SKM-1 treated with dmso at 0.1 percent for 144 hours (cell line): ENCODE measurements at regions not wholly inside any gene's neighbourhood (a gene's known extent, or its start where the extent isn't known, plus 50 kb on each side); places are given as distances from the start of the nearest gene placed in this dataset.

Experiments used
- DNase-seq: peaks from one replicate; lab custom pipeline; 2025; ENCODE audit not compliant: unreplicated experiment; lab: John Stamatoyannopoulos, UW

DNA sequence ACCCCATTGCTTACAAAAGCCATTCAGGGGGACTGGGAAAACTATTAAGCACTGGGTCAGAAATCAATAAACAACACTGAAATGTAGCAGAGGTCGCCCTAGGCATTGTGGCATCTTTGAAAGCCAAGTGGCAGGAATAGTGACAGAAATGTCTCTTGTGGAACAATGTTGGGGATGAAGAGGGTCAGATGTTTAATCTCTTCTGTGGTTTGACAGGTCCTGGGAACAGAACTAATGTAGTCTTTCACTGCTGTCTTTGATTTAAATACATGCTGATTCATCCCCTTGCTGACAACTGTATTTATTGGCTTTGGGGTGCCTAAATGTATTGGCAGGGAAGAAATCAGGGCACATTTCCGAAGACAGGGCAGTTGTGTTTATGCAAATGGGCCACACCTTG is 194.8 kb downstream of the ATG4C start:
- no peak for DNase-seq

DNA sequence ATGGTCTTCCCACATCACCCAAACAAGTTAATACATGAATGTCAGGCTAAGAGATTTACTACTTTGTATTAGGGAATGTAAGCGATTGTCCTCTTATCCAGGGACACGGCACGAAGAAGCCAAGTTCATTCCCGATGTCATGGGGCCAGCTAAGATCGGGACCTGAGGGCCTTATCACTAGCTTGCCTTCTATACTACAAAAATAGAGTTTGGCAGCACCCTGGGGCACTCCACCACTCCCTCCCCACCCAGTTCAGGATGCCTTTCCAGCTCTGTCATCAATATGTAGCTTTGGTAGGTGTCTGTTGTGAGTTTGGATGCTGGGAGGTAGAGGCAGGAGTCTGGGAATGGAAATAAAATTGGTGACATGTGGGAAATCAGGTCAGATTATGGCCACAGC is 197.5 kb downstream of the ATG4C start:
- no peak for DNase-seq

DNA sequence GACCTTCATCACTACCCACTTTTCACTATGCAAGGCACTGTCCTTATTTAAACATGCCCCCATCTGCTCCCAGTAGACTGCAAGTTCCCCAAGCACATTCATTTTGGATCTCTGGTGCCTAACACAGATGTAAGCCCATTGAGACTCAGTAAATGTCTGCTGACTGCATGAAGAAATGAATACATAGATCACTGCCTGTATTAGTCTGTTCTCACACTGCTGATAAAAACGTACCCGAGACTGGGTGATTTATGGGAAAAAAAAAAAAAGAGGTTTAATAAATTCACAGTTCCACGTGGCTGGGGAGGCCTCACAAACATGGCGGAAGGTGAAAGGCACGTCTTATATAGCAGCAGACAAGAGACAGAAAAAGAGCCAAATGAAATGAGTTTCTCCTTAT is 204.9 kb downstream of the ATG4C start:
- DNase-seq: no peak

DNA sequence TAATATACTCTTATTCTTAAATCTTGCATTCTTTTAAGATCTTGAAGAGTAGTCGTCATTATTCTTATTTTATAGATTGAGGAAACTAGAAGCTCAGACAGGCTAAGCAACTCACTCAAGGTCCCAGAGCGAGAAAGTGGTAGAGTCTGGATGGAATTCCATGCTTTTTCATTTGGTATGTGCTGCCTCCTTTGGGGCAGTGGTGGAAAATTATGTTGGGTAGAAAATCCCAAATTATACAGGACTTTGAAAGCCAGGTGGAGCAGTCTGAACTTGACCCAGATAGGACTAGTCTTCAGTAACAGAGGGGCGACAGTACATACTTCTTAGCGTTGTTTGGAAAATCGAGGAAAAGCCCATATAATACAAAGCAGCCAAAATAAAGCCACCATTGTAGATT is 205.6 kb downstream of the ATG4C start:
- no peak for DNase-seq

DNA sequence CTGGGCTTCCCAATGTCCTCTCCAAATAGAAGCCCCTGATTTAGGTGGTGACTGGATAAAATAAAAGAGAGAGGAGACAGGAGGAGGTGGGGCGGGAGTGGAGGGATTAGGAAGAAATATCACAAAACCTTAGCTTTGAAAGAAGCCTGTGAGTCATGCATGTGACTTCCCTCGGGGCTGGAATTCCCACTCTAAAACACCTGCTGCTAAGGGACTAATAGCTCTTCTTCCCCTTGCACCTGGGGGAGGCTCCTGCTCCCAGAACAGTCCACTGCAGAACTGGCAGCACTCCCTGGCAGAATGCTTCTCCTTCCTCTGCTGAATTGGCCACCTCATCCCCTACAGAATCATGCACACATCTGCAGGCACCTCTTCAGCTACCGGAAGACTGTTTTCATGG is 207.2 kb downstream of the ATG4C start:
- DNase-seq: no peak

DNA sequence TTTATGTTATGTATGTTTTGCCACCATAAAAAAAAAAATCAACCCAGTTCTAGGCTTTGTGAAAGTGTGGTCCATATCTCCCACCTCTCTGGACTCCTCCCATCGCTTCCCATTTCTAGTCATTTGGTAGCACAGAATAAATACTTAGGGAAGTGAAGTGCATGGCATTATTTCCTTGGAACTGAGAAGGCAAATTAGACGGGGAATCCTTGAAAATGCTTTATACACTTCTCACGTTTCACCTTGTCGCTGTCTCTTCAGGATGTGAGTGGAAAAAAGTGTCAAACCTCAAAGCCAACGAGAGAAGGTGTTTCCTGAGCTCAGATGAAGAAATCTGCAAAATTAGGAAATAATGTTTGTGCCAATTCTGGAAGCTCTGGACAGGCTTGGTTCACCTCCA is 209.9 kb downstream of the ATG4C start:
- DNase-seq: no peak

DNA sequence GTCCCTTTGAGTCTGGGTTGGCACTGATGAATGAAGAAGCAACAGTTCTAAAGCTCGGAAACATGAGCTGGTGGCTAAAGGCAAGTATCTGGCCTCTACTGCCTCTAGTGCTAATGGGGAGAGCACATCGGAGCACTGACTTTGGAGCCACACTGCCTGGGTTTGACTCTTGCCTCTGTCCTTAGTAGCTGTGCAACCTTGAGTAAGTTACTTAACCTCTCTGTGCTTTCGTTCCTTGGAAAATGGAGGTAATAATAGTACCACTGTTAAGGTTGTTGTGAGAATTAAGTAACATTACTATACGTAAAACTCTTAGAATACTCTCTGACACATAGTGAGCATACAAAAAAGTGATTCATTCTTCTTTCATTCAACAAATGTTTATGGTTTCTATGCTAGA is 211.2 kb downstream of the ATG4C start:
- no peak for DNase-seq

DNA sequence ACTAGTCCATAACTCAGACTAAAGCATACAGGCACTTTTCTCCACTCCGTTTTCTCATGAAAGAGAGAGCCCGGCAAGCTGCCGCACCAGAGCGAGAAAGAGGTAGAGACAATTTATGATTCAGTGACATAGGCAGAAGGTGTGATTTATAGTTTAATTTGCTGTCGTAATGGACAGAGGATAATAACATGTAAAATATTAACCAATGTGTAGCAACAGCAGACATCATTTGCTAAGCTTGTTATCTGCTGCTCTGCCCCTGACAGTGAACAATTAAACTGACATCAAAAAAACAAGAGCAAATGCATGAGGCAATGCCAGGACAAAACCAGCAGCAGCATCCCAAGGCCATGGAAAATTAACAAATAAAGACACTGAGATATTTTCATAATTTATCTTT is 214.0 kb downstream of the ATG4C start:
- DNase-seq: no peak

DNA sequence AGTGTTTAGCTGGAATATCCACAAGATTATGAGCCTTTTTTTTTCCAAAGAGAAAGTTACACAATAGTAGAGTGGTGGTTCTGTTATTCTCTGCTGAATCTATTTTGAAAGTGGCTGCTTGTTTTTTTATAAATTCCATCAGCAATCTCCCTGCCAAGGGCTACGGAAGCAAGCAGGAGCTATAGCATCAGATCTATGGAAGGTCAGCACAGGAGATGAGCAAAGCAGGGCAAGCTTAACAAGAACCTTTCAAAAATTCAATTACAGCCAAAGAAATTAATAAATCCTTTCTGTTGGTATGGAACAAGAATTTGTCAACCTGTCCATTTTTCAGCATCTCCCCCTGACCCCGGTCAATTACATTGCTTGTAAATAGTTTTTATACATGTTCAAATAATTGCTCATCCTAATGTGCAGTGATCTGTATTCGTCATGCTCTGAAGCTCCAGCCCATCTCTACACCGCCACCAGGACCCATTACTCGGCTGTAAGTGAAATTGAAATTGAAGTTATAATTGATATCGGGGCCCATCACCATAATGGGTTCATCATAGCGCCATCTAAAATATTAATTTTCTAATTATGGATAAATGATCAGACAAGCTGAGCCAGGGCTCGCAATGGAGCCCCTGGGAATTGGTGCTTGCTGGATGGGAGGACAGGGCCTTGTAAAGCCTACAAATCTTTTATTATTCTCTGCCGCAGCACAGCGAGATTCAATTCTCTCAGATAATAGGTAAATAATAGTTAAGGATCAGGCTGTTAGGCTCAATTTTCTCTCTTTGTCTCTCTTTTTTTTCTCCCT is 215.1 kb downstream of the ATG4C start:
- DNase-seq: no peak

DNA sequence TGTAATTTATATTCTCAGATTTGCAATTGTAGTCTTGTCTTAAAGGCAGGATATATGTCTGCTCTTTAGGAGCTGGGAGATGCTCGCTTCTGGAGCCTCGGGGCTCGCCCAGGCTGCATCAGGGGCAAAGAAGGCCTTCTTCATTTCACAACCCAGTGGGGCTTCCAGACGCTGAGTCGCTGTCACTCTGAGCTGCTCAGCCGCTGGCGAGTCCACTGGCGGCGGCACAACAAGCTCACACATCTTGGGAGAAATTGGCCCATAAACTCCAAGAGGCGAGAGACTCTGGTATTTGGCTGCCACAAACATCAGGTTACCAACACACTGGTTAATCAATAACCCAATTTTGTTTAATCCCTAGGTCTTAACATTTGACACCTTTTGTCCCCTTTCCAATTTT is 216.6 kb downstream of the ATG4C start:
- DNase-seq: no peak

DNA sequence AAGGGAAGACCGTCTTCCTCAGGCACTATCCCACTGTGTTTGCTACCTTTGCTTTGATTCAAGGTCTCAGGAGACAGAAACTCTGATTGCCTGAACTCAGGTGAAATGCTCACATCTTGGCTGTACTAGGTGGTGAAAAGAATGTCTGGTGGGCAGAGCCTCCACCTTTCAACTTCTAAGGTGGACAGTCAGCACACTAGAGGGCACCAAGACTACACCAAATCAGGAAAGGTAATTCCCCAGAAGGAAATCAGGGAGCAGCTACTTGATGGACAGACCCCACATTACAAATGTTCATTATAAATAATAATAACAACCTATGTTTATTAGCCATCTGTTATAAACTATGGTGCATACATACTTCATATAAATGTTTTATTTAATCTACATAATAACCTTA is 220.9 kb downstream of the ATG4C start:
- no peak for DNase-seq

DNA sequence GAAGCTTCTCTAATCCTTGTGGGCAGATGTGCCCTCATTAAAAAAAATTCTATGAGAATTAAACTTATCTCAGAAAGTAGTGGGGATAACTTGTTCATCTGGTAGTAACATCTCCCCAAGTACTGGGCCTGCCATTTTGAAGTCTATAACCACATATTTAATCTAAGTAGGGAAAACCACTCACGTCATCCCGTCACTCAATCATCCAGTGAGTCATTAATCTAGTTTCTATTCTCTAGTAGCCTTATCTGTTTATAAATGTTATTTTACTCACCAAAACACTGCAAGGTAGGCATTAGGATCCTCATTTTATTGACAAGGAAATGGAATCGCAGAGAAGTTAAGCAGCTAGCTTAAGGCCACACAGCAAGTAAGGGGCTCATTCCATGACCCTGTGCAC is 221.9 kb downstream of the ATG4C start:
- DNase-seq: no peak

DNA sequence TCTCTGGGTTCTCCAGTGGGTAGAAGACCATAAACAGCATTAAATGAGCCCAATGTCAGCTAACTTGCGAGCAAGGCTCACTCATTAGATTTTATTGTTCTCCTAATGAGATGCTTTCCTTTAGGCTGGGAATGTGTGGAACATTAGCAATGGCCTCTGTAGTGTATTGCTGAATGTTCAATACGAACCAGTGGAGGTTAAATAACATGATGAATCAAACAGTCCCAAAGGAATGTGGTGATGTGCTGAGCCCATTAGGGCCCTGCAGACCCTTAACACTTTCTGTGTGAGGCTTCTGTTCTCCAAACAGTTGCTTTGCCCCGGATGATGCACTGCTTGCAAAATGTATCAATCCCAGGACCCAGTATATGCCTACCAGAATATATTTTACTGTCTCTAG is 225.5 kb downstream of the ATG4C start:
- DNase-seq: no peak

DNA sequence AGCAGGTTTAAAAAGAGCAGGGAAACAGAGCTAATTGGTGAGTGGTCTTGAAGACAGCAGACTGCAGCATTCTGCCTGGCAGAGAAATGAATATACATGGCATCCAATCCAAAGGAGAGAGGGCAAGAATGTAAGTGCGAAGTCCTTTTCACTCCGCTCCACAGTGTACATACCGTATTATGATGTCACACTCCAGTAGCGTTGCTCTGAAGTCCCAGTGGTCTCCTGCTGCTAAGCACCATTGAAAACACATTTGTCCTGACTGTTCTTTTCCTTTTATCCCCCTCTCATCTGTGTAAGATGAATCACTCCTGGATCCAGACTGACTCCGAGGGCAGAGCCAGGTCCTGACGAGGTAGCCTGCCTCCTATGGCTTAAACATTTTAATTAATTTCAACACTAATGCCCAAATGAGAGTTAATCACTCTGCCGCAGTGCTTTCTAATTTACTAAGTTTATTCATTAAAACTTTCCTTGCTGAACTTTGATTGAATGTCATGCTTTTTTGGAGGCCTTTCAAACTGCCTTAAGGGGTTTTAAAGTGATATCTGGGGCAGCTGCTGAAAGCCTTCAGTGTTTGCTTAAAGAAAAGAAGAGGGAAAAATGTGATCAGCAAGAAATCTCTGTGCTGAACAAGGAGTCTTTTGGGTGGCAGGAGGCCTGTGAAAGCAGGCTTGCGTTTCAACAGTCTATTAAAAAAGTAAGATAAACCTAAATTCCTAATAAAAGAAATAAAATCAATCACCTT is 227.2 kb downstream of the ATG4C start:
- no peak for DNase-seq

DNA sequence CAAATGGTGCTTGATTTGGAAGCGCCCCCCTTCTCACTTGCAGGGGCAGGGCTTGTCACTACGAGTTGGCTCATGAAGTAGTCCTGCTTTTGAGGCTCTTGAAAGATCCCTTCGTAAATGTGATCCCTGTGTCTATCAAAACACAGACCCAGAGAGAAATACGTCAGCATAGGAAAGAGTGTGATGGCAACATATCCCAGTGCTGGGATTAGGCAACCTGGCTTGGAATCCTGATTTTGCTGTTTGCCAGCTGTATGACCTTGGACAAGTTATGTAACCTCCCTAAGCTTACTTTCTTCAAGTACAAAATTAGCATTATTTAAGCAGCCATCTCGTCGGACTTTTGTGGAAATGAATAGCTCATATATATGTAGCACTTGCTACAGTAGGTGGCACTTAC is 228.4 kb downstream of the ATG4C start:
- no peak for DNase-seq

DNA sequence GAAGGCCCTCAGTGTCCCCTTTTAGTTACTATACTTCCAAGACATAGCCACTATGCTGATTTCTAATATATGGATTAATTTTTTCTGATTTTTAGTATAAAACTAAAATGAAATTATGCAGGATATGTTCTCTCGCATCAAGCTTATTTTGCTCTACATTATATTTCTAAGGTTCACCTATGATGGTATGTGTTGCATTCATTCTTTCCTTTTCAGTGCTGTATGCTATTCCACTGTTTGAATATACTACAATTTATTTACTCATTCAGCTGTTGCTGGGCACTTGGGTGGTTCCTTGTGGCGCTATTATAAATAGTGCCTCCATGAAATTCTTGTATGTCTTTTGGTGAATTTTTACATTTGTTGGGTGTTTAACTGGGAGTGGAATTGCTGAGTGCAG is 230.3 kb downstream of the ATG4C start:
- no peak for DNase-seq

DNA sequence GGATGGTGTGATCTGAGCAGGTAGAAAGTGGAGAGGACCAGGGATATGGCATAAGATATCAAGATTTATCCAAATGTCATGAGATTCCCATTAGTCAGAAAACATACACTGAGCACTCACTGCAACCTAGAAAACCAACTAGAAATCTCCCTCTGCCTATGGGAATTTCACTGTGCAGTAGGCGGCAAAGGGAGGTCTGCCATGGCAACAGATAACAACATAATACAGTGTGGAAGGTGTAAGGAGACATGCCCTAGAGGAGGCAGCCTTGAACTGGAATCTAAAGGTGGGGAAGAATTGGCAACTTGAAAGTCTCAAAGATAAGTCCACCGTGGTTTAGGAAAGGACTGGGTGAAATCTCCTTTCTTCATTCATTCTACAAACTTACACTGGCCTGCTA is 238.4 kb downstream of the ATG4C start:
- no peak for DNase-seq

DNA sequence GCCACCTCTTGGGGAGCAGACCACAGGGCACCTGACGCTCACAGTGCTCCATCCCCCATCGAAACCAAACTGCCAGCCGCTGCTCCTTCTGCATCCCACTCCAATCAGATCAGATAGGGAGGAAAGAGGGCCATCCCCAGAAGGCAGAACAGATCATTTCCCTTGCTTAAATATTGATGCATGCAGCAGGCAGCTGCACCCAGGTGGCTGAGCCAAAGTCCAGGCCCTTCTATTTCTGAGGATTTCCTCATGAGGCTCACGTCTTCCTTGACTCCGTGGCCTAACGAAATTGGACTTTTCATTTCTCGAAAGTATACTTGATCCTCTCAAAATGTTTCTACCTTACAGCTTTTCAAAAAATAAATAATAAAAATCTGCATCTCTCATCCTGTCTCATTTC is 239.2 kb downstream of the ATG4C start:
- DNase-seq: no peak

DNA sequence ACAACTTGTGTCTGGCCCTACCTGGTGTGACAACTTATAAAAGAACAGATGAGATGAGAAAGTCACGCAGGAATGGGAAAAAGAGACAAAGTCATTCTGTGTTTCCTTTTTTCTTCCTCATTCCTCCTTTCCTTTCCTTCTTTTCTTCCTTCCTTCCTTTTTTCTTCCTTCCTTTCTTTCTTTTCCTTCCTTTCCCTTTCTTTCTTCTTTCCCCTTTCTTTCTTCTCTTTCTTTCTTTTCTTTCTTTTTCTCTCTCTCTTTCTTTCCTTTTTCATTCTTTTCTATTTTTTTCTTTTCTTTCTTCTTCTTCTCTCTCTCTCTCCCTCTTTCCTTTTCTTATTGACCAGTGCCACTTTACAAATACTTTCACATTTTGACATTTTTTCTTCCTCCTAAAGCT is 239.7 kb downstream of the ATG4C start:
- no peak for DNase-seq

DNA sequence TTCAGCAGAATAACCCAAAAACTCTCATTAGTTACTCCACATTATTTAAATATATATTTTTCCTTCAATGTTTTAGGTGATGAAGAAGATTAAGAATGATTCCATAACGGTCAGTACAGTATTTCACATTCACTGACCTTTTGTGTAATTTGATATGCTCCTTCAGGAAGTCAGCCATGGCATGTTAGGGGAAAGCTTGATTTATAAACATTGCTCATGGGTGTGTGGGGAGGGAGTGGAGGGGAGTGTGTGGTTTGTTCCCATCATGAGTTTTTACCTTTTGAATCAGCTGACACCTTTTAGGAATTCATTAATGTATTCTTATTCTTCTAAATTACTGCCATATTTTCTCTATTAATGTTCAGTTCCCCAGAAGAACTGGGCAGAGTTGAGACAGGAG is 240.2 kb downstream of the ATG4C start:
- DNase-seq: no peak

DNA sequence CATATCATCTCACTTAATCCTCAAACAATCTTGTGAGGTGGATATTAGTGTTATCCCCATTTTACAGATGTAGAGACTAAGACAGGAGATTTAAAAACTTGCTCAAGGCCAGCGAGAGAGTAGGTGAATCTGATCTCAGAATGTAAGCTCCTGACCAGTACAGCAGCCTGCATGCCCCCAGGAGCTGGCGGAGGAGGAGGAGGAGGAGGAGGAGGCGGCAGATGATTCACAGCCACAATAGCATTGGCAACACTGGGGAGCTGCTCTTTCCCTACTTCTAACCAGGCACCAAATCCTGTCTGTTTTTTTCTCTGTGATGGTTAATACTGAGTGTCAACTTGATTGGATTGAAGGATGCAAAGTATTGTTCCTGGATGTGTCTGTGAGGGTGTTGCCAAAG is 243.2 kb downstream of the ATG4C start:
- no peak for DNase-seq

DNA sequence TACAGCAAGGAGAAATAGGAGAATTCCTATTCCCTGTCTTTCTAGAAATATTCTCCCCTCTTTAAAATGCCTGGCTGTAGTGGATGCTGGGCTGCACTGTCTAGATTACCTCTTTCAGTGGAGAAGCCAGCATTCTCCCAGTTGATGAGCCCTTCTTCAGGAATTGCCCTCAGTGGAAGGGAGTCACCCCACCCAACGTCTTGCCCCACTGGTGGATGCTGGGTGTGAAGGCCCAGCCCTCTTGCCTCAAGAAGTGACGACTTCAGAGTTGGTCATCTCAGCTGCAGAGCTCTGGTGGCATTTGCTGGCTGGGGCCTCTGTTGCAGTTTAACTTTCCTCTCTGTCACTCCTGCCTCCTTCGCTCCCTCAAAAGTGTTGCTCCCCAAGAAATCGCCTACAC is 248.2 kb downstream of the ATG4C start:
- no peak for DNase-seq

DNA sequence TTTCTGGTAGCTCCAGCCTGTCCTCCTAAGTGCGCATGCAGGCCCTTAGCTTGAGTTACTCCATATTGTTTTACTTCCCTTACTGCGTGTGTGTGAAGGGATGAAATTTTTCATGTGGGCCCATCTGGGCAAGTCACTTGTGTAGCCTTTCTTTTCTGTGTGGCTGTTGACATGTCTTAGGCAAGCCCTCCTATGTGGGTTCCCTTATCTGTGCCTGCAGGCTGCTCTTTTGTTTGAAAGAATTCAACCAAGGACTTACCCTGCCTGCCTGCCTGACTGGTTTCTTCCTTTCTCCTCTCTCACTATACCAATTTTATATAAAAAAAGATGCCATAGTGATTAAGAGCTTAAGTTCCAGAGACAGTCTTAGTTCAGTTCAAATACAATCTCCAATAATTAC is 249.3 kb downstream of the ATG4C start:
- DNase-seq: no peak
